HEK293 (cell line): ENCODE measurements at regions not wholly inside any gene's neighbourhood (a gene's known extent, or its start where the extent isn't known, plus 50 kb on each side); places are given as distances from the start of the nearest gene placed in this dataset.

ENCODE experiments used
- CTCF ChIA-PET: fragments of 350-600 bp; formaldehyde crosslinking; extraction: SDS; loops from one replicate; lab custom pipeline; 2021; ENCODE audit warnings: antibody characterized with exemption; lab: Yijun Ruan, JAX
- POLR2A ChIA-PET: fragments of 300-600 bp; formaldehyde crosslinking; extraction: SDS; loops from one replicate; lab custom pipeline; 2020; ENCODE audit warnings: antibody characterized with exemption, inconsistent platforms; lab: Yijun Ruan, JAX
- H3K27ac ChIP-seq: fragments of 200-500 bp; sonication (Bioruptor generic); 2 replicates; pipeline ENCODE4 v1.5.1; 2014; ENCODE audit warnings: low read depth, low read length, control low read depth, inconsistent platforms; ENCODE audit errors: extremely low read depth
- H3K36me3 ChIP-seq, 2 experiments: fragments of 200-500 bp in 1 of 2; sonication (Bioruptor generic) in 1 of 2; 1 replicate in 1 of 2; 2 replicates in 1 of 2; pipeline ENCODE4 v1.5.1; 2014 to 2017; ENCODE audit warnings: inconsistent platforms in 2 of 2, low read length in 2 of 2; ENCODE audit not compliant: control insufficient read depth in 2 of 2, insufficient read depth in 1 of 2
- H3K4me1 ChIP-seq: fragments of 200-500 bp; sonication (Bioruptor generic); 2 replicates; pipeline ENCODE4 v1.5.1; 2014; ENCODE audit warnings: mild to moderate bottlenecking, low read length, inconsistent platforms; ENCODE audit not compliant: control insufficient read depth, insufficient read depth
- H3K4me3 ChIP-seq: 2 replicates; pipeline ENCODE4 v1.5.1; 2011; ENCODE audit warnings: low read depth, mild to moderate bottlenecking, control low read depth, low read length, moderate library complexity
- H3K9me3 ChIP-seq: fragments of 200-500 bp; sonication (Bioruptor generic); 2 replicates; pipeline ENCODE4 v1.5.1; 2014; ENCODE audit warnings: low read depth, low read length, inconsistent platforms; ENCODE audit not compliant: control insufficient read depth, insufficient read depth
- OSR2 ChIP-seq: fragments of 450-650 bp; formaldehyde crosslinking; IDR thresholded peaks from 2 replicates; pipeline ENCODE4 v1.5.1; 2016; ENCODE audit warnings: missing biosample characterization, missing genetic modification characterization
- PBX3 ChIP-seq: sonication (generic); formaldehyde crosslinking; IDR thresholded peaks from 2 replicates; pipeline ENCODE4 v1.8.1; 2022; ENCODE audit warnings: mild to moderate bottlenecking, moderate library complexity, missing genetic modification reagents
- RBAK ChIP-seq: fragments of 450-650 bp; formaldehyde crosslinking; IDR thresholded peaks from 2 replicates; pipeline ENCODE4 v1.5.1; 2016; ENCODE audit warnings: missing biosample characterization, missing genetic modification characterization
- TRIM28 ChIP-seq: IDR thresholded peaks from 2 replicates; pipeline ENCODE4 v1.6.1; 2011; ENCODE audit warnings: low read length, control low read depth, borderline replicate concordance
- ZBTB49 ChIP-seq: fragments of 450-650 bp; formaldehyde crosslinking; IDR thresholded peaks from 2 replicates; pipeline ENCODE4 v1.5.1; 2016; ENCODE audit warnings: missing biosample characterization, missing genetic modification characterization, low read depth
- ZBTB8A ChIP-seq: fragments of 450-650 bp; formaldehyde crosslinking; IDR thresholded peaks from 2 replicates; pipeline ENCODE4 v1.5.1; 2016; ENCODE audit warnings: missing biosample characterization, missing genetic modification characterization
- ZNF10 ChIP-seq: fragments of 450-650 bp; formaldehyde crosslinking; IDR thresholded peaks from 2 replicates; pipeline ENCODE4 v1.5.1; 2017; ENCODE audit warnings: missing biosample characterization, missing genetic modification characterization
- ZNF132 ChIP-seq: fragments of 450-650 bp; formaldehyde crosslinking; IDR thresholded peaks from 2 replicates; pipeline ENCODE4 v1.5.1; 2017; ENCODE audit warnings: missing biosample characterization, missing genetic modification characterization, borderline replicate concordance
- ZNF140 ChIP-seq: fragments of 450-650 bp; formaldehyde crosslinking; IDR thresholded peaks from 2 replicates; pipeline ENCODE4 v1.5.1; 2016; ENCODE audit warnings: missing biosample characterization, missing genetic modification characterization
- ZNF174 ChIP-seq: fragments of 450-650 bp; formaldehyde crosslinking; IDR thresholded peaks from 2 replicates; pipeline ENCODE4 v1.5.0; 2017; ENCODE audit warnings: missing biosample characterization, mild to moderate bottlenecking, missing genetic modification characterization
- ZNF175 ChIP-seq: fragments of 450-650 bp; formaldehyde crosslinking; IDR thresholded peaks from 2 replicates; pipeline ENCODE4 v1.5.1; 2016; ENCODE audit warnings: missing biosample characterization, missing genetic modification characterization
- ZNF26 ChIP-seq: fragments of 450-650 bp; formaldehyde crosslinking; IDR thresholded peaks from 2 replicates; pipeline ENCODE4 v1.5.1; 2016; ENCODE audit warnings: missing biosample characterization, missing genetic modification characterization
- ZNF311 ChIP-seq: fragments of 450-650 bp; formaldehyde crosslinking; IDR thresholded peaks from 2 replicates; pipeline ENCODE4 v1.5.1; 2017; ENCODE audit warnings: missing biosample characterization, missing genetic modification characterization, borderline replicate concordance
- ZNF488 ChIP-seq: fragments of 450-650 bp; formaldehyde crosslinking; IDR thresholded peaks from 2 replicates; pipeline ENCODE4 v1.5.1; 2016; ENCODE audit warnings: missing biosample characterization, missing genetic modification characterization
- ZNF548 ChIP-seq: fragments of 450-650 bp; formaldehyde crosslinking; IDR thresholded peaks from 2 replicates; pipeline ENCODE4 v1.5.1; 2016; ENCODE audit warnings: missing biosample characterization, missing genetic modification characterization
- ZNF629 ChIP-seq: fragments of 450-650 bp; formaldehyde crosslinking; IDR thresholded peaks from 2 replicates; pipeline ENCODE4 v1.5.1; 2017; ENCODE audit warnings: missing biosample characterization, missing genetic modification characterization
- ZNF747 ChIP-seq: fragments of 450-650 bp; formaldehyde crosslinking; IDR thresholded peaks from 2 replicates; pipeline ENCODE4 v1.5.1; 2016; ENCODE audit warnings: missing biosample characterization, missing genetic modification characterization
- ZNF76 ChIP-seq: fragments of 450-650 bp; formaldehyde crosslinking; IDR thresholded peaks from 2 replicates; pipeline ENCODE4; 2016; ENCODE audit warnings: low read depth, missing biosample characterization, missing genetic modification characterization, borderline replicate concordance
- ZSCAN18 ChIP-seq: fragments of 450-650 bp; formaldehyde crosslinking; IDR thresholded peaks from 2 replicates; pipeline ENCODE4 v1.5.1; 2016; ENCODE audit warnings: missing biosample characterization, missing genetic modification characterization
- ZSCAN23 ChIP-seq: fragments of 450-650 bp; formaldehyde crosslinking; IDR thresholded peaks from 2 replicates; pipeline ENCODE4 v1.5.1; 2016; ENCODE audit warnings: missing biosample characterization, missing genetic modification characterization

GRCh38 chr4:183035256-183035655 is 63.8 kb upstream of the WWC2 start:
- no peak overlapping the region for H3K4me3 ChIP-seq
- H3K9me3 ChIP-seq, result no peaks in the 10 kb centered on the region
- ChIA-PET CTCF (interaction anchor here (0.6 kb wide), 1 partner anchor 183 kb away, joined by 3 read pairs; no protein-coding TSS in a partner anchor), POLR2A (no interaction called here)
- H3K36me3 ChIP-seq, result no peaks in the 10 kb centered on the region
- no peak overlapping the region for H3K27ac ChIP-seq
- TF ChIP-seq ZNF548, result no peak
- TF ChIP-seq PBX3 (CRISPR knock-in tag), result no peak
- TF ChIP-seq TRIM28, result no peak
- no peak for TF ChIP-seq ZNF629 (tag by site-specific recombination)
- TF ChIP-seq ZNF174 (tag by site-specific recombination), result no peak
- no peaks in the 10 kb centered on the region for H3K4me1 ChIP-seq

- no peak overlapping the region for H3K4me3 ChIP-seq
- TF ChIP-seq RBAK (tag by site-specific recombination) (no peak), ZBTB49 (no peak), ZNF76 (tag by site-specific recombination) (no peak), ZSCAN23 (no peak)
- H3K27ac ChIP-seq, result no peak overlapping the region
- no peaks in the 10 kb centered on the region for H3K36me3 ChIP-seq
- no peaks in the 10 kb centered on the region for H3K9me3 ChIP-seq
- CTCF ChIA-PET, result interaction anchor here (0.7 to 1.8 kb wide), 2 partner anchors 99 to 219 kb away, joined by 3 read pairs; no protein-coding TSS in a partner anchor
- POLR2A ChIA-PET, result no interaction called here
- H3K4me1 ChIP-seq, result no peaks in the 10 kb centered on the region
These were observed 68.2 kb upstream of the WWC2 start for GRCh38 chr4:183030823-183031222.

GRCh38 chr4:183030309-183030708 is 68.7 kb upstream of the WWC2 start:
- H3K27ac ChIP-seq, result no peak overlapping the region
- H3K4me1 ChIP-seq, result no peaks in the 10 kb centered on the region
- H3K36me3 ChIP-seq, result no peaks in the 10 kb centered on the region
- ChIA-PET CTCF (interaction anchor here (1.8 kb wide), 1 partner anchor 219 kb away, joined by 3 read pairs; no protein-coding TSS in a partner anchor), POLR2A (no interaction called here)
- TF ChIP-seq OSR2 (tag by site-specific recombination), result no peak
- TF ChIP-seq ZNF140 (tag by site-specific recombination), result no peak
- H3K9me3 ChIP-seq, result no peaks in the 10 kb centered on the region
- no peak overlapping the region for H3K4me3 ChIP-seq

- Histone ChIP-seq H3K27ac (no peak overlapping the region), H3K4me1 (no peaks in the 10 kb centered on the region), H3K4me3 (no peak overlapping the region), H3K36me3 (no peaks in the 10 kb centered on the region), H3K9me3 (no peaks in the 10 kb centered on the region)
- POLR2A ChIA-PET, result no interaction called here
- CTCF ChIA-PET, result interaction anchor here (0.9 kb wide), 1 partner anchor 91 kb away, joined by 3 read pairs; no protein-coding TSS in a partner anchor
- no peak for TF ChIP-seq ZNF175 (tag by site-specific recombination)
- no peak for TF ChIP-seq ZNF26 (tag by site-specific recombination)
- no peak for TF ChIP-seq ZNF132 (tag by site-specific recombination)
- TF ChIP-seq ZNF488 (tag by site-specific recombination), result no peak
- TF ChIP-seq ZNF10 (tag by site-specific recombination), result no peak
- no peak for TF ChIP-seq ZNF747 (tag by site-specific recombination)
- TF ChIP-seq ZSCAN18, result no peak
- no peak for TF ChIP-seq ZNF311 (tag by site-specific recombination)
- no peak for TF ChIP-seq ZBTB8A
These were observed 69.7 kb upstream of the WWC2 start for GRCh38 chr4:183029365-183029764.
